ENCODE measurements at regions not wholly inside any gene's neighbourhood (a gene's known extent, or its start where the extent isn't known, plus 50 kb on each side); places are given as distances from the start of the nearest gene placed in this dataset.

- Mint-ChIP-seq H3K36me3 (no peaks in the 10 kb centered on the region), H3K9me3 (no peaks in the 10 kb centered on the region), H3K4me3 (peak overlapping the region in 1 of 2 donors; percentile 31), H3K4me1 (peaks cover 74% of the 10 kb centered on the region), H3K27ac (peak overlapping the region; percentile 86 to 95 (median 93)), H3K27me3 (ENCODE audit: low read depth in 3 of 3) (peaks cover 0 to 5% (median 2%) of the 10 kb centered on the region in 3 donors)
- Histone ChIP-seq H3K27me3 (ENCODE audit: control insufficient read depth in 2 of 2, insufficient read depth in 2 of 2, low read length in 2 of 2) (no peaks in the 10 kb centered on the region), H3K9me3 (replicated peaks in 1 of 2; ENCODE audit: control insufficient read depth in 1 of 2, insufficient read depth in 1 of 2, low read length in 2 of 2) (no peaks in the 10 kb centered on the region), H3K36me3 (replicated peaks in 1 of 2; ENCODE audit: control insufficient read depth in 1 of 2, insufficient read depth in 2 of 2, low read length in 2 of 2) (no peaks in the 10 kb centered on the region), H3K4me3 (replicated peaks in 1 of 3; ENCODE audit: low read depth in 2 of 3, low read length in 3 of 3) (peak overlapping the region in 1 of 3 experiments; percentile 63), H3K4me2 (replicated peaks; ENCODE audit: extremely low read depth, low read length, poor library complexity, severe bottlenecking) (peak overlapping the region; percentile 71), H4K20me1 (ENCODE audit: insufficient read depth, low read length) (no peaks in the 10 kb centered on the region), H3K27ac (ENCODE audit: low read depth in 1 of 2, low read length in 2 of 2) (peak overlapping the region; percentile 15 to 86), H3K79me2 (ENCODE audit: insufficient read depth, low read length) (no peaks in the 10 kb centered on the region), H3K9ac (ENCODE audit: insufficient read depth, low read length, poor library complexity, severe bottlenecking) (no peak overlapping the region), H2AFZ (ENCODE audit: insufficient read depth, low read depth, low read length, poor library complexity, severe bottlenecking) (no peak overlapping the region), H3K4me1 (ENCODE audit: control insufficient read depth in 1 of 2, insufficient read depth in 2 of 2, low read length in 2 of 2) (peaks cover 69 to 76% of the 10 kb centered on the region in 2 donors)
- no peak for TF ChIP-seq CTCF (IDR thresholded peaks at IDR 0.05)
- DNase-seq, result no peak
- WGBS (ENCODE audit: insufficient coverage), result 97% methylated on average over 13 of the region's 17 CpGs
- intact Hi-C loops (cut with micrococcal nuclease), result loop anchor here in 1 of 2 donors (5.0 kb wide), 2 partner anchors 41 to 89 kb away; partner anchors contain the start of gene KLF7
Measured at GRCh38 chr2:207255565-207256470, 90.1 kb upstream of the KLF7 start.

DNA sequence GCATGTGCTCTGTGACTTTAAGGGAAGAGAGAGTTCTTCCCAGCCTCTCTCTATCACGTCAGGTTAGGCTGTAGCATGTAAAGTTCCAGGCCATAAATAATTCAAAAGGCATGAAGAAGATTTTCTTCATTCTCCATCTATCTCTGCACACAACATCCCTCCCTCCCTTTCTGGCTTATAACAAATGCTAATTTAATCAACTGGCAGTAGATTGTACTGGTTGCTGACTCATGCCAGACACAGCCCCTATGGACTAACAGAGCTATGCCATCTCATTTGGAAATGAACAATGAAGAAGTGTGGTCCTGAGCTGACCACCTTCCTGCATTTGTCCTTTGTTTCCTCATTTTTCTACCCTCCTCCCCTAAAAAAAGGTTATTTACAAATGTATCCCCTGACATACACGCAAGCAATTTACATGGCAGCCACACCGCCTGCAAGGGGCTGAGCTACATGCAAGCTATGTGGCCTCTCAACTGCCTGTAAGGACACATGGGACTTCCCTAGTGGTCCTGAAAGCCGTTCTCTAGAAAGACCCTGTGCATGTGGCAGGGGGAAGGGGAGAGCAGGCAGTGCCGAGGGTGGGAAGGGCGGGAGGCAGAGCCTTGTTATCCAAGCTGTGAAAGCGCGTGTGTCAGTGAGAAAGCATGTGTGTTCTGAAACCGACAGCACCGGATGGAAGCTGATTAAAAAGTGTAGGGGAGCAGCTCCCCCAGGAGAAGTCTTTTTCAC lies 90.9 kb upstream of the KLF7 start:
- H3K27me3 ChIP-seq (ENCODE audit: control insufficient read depth in 2 of 2, insufficient read depth in 2 of 2, low read length in 2 of 2), result no peaks in the 10 kb centered on the region
- H3K4me1 ChIP-seq (ENCODE audit: control insufficient read depth in 1 of 2, insufficient read depth in 2 of 2, low read length in 2 of 2), result peaks cover 61 to 67% of the 10 kb centered on the region in 2 donors
- Mint-ChIP-seq H3K36me3 (no peaks in the 10 kb centered on the region), H3K27ac (peak overlapping the region in 2 of 7 donors; percentile 50 to 74), H3K4me3 (no peak overlapping the region), H3K9me3 (peaks cover 0 to 3% (median 0%) of the 10 kb centered on the region in 7 donors), H3K4me1 (peaks cover 66% of the 10 kb centered on the region), H3K27me3 (ENCODE audit: low read depth in 3 of 3) (peaks cover 0 to 2% (median 0%) of the 10 kb centered on the region in 3 donors)
- no peak overlapping the region for H2AFZ ChIP-seq (ENCODE audit: insufficient read depth, low read depth, low read length, poor library complexity, severe bottlenecking)
- no peaks in the 10 kb centered on the region for H3K9me3 ChIP-seq (replicated peaks in 1 of 2; ENCODE audit: control insufficient read depth in 1 of 2, insufficient read depth in 1 of 2, low read length in 2 of 2)
- no peaks in the 10 kb centered on the region for H3K79me2 ChIP-seq (ENCODE audit: insufficient read depth, low read length)
- no peak overlapping the region for H3K4me2 ChIP-seq (replicated peaks; ENCODE audit: extremely low read depth, low read length, poor library complexity, severe bottlenecking)
- H3K36me3 ChIP-seq (replicated peaks in 1 of 2; ENCODE audit: control insufficient read depth in 1 of 2, insufficient read depth in 2 of 2, low read length in 2 of 2), result no peaks in the 10 kb centered on the region
- H3K27ac ChIP-seq (ENCODE audit: low read depth in 1 of 2, low read length in 2 of 2), result no peak overlapping the region
- no peak for TF ChIP-seq CTCF (IDR thresholded peaks at IDR 0.05)
- H4K20me1 ChIP-seq (ENCODE audit: insufficient read depth, low read length), result no peaks in the 10 kb centered on the region
- WGBS (ENCODE audit: insufficient coverage), result 73% methylated on average over 3 of the region's 10 CpGs
- intact Hi-C loops (cut with micrococcal nuclease), result loop anchor here in 1 of 2 donors (5.0 kb wide), 2 partner anchors 41 to 89 kb away; partner anchors contain the start of gene KLF7
- no peak overlapping the region for H3K4me3 ChIP-seq (replicated peaks in 1 of 3; ENCODE audit: low read depth in 2 of 3, low read length in 3 of 3)
- DNase-seq, result peak in 2 of 3 donors; percentile 23 to 29
- H3K9ac ChIP-seq (ENCODE audit: insufficient read depth, low read length, poor library complexity, severe bottlenecking), result no peak overlapping the region
